GM12873 (cell line): ENCODE measurements at regions not wholly inside any gene's neighbourhood (a gene's known extent, or its start where the extent isn't known, plus 50 kb on each side); places are given as distances from the start of the nearest gene placed in this dataset.

ENCODE experiments used
- TF ChIP-seq, protein P1 (sequence below): IDR thresholded peaks from 2 replicates; pipeline ENCODE4 v1.5.1; 2012; ENCODE audit warnings: low read depth, mild to moderate bottlenecking, moderate library complexity, low read length, control low read depth; ENCODE audit not compliant: insufficient read depth; ENCODE audit errors: missing control alignments

DNA sequence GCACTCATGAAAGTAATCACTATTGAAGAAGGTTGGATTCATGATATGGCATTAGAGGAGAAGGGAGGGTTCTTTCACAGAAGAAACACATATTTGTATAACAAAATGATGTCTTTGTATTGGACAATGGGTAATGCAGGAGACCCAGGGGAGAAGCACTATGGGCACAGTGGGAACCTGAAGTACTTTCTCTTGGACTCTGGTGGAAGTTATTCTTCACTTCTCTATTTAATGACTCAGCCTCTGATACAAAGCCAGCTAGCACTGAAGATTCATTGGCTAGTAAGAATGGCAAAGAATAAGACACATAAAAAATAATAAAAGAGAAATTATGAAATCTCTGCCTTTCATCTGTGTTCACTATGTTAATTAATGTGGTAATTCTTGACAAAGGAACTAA lies 149.9 kb upstream of the PRR16 start:
- TF ChIP-seq, protein P1, sequence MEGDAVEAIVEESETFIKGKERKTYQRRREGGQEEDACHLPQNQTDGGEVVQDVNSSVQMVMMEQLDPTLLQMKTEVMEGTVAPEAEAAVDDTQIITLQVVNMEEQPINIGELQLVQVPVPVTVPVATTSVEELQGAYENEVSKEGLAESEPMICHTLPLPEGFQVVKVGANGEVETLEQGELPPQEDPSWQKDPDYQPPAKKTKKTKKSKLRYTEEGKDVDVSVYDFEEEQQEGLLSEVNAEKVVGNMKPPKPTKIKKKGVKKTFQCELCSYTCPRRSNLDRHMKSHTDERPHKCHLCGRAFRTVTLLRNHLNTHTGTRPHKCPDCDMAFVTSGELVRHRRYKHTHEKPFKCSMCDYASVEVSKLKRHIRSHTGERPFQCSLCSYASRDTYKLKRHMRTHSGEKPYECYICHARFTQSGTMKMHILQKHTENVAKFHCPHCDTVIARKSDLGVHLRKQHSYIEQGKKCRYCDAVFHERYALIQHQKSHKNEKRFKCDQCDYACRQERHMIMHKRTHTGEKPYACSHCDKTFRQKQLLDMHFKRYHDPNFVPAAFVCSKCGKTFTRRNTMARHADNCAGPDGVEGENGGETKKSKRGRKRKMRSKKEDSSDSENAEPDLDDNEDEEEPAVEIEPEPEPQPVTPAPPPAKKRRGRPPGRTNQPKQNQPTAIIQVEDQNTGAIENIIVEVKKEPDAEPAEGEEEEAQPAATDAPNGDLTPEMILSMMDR = no peak

DNA sequence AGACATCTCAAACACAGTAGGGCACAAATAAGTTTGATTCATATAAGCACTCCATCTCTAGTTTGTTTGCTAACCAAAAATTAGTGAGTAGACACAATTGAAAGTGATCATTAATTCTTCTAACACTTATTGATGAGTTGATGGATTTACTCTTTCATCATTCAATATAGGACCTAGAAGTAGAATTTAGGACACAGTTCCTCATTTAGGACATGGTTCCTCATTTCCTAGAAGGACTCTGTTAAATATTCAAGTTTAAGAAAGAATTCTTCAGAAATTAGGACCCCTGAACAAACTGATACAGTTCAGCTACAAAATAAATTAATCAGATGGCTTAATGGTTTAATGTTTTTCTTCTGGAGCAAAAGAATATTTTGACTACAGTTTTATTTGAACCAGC lies 143.5 kb upstream of the PRR16 start:
- TF ChIP-seq, protein P1 = no peak

DNA sequence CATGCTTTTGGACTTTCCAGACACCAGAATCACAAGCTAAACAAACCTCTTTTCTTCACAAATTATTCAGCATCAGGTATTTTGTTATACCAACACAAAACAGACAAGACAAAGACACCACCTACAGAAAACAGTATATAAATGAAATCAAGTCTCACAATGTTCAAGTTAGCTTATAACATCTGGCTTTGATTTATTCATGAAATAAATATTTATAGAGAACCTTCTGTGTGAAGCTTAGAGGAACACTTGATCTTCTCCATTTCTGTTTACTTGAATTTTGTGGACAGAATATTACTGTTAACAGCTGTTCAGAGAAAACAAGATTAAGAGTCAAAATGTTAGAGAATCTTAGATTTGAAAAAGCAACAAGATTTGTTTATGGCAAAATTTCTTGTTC lies 137.4 kb upstream of the PRR16 start:
- TF ChIP-seq, protein P1 = no peak

DNA sequence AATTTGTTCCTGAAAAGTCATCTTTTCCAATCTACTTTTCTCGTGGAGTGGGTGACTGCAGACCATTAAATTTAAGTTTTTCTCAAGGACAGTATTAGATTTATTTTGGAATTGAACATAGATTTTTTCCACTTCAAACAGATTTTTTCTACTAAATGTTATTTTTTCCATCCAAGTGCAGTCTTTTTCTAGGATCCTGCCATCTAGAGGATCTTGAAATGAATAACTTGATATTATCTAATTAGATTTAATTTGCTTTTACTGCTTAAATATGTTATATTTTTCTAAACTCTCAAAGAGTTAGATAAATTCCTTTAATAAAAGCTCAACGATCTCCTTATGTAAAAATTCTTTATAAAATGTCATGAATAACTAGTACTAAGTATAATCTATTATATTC lies 136.9 kb upstream of the PRR16 start:
- TF ChIP-seq, protein P1 = no peak

DNA sequence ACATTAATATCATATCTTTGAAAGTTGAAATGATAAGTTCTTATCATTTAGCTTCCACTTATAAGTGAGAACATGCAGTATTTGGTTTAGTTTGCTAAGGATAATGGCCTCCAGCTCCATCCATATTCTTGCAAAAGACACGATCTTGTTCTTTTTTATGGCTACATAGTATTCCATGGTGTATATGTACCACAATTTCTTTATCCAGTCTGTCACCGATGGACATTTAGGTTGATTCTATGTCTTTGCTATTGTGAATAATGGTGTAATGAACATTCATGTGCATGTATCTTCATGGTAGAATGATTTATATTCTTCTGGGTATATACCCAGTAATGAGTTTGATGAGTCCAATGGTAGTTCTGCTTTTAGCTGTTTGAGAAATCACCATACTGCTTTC lies 135.0 kb upstream of the PRR16 start:
- TF ChIP-seq, protein P1 = no peak

DNA sequence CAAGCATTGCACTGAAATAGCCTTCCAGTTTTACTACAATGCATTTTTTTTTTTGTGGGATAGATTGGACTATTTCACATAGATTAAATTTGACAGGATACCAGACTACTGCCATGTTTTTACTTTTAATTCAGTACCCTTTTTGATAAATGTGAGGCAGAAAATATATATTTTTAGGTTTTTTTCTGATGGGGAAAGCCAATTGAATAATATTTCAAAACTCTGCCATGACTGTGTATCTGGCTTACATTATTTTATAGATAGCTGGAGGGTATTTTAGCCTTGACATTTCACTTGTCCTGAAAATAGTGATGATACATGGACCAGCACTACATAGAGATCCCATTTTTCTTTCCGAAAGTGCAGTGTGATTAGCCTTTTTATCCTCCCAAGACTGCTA lies 133.5 kb upstream of the PRR16 start:
- TF ChIP-seq, protein P1 = no peak

DNA sequence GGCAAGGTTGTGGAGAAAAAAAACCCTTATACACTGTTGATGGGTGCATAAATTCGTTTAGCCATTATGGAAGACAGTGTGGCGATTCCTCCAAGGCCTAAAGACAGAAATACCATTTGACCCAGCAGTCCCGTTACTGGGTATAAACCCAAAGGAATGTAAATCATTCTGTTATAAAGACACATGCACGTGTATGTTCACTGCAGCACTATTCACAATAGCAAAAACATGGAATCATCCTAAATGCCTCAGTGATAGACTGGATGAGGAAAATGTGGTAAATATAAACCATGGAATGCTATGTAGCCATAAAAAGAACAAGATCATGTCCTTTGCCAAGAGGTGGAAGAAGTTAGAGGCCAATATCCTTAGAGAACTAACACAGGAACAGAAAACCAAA lies 119.9 kb upstream of the PRR16 start:
- TF ChIP-seq, protein P1 = no peak

DNA sequence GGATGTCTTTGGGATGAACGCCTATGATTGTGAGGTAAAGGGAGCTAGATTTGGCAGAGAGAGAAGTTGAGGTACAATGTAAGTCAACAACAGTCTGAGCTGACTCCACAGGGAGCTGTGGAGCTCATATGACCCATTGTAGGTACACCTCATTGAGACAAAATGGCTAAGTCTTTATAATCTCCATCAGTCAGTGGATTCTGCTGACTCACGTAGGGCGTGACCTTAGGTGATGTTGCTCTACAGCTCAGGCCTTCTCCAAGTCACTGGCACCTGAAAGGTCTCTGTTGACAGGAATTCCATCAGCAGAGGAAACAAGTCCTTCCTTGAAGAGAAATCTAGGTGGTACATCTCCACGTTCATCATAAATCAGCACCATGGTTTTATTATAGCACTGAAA lies 118.2 kb upstream of the PRR16 start:
- TF ChIP-seq, protein P1 = no peak
